ENCODE measurements at regions not wholly inside any gene's neighbourhood (a gene's known extent, or its start where the extent isn't known, plus 50 kb on each side); places are given as distances from the start of the nearest gene placed in this dataset.
"Not testable (repeated sequence)": the region's sequence is repeated elsewhere in the genome, so short reads cannot be mapped to it uniquely, and the experiment has no call there.

GRCh38 chr2:65604246-65604645 is 171.8 kb upstream of the SPRED2 start:
- BruUV-seq (replicated peaks), result no TSS peak
- Mint-ChIP-seq H3K36me3 (ENCODE audit: insufficient read depth, unreplicated experiment) (no peaks in the 10 kb centered on the region), H3K4me3 (ENCODE audit: unreplicated experiment) (no peak overlapping the region), H3K27me3 (ENCODE audit: insufficient read depth, unreplicated experiment) (no peaks in the 10 kb centered on the region), H3K27ac (ENCODE audit: low read depth, unreplicated experiment) (peak overlapping the region; percentile 12), H3K4me1 (ENCODE audit: insufficient read depth, unreplicated experiment) (peaks cover 14% of the 10 kb centered on the region), H3K9me3 (ENCODE audit: unreplicated experiment) (no peaks in the 10 kb centered on the region)
- POLR2A ChIA-PET, result interaction anchor here (0.9 to 1.5 kb wide), 4 partner anchors 8 to 237 kb away, joined by 3 to 5 read pairs (median 4); no protein-coding TSS in a partner anchor
- TF ChIP-seq CTCF (IDR thresholded peaks at IDR 0.05; ENCODE audit: unreplicated experiment), result no peak
- CTCF ChIA-PET, result interaction anchor here (0.8 to 1.0 kb wide), 2 partner anchors 31 to 37 kb away, joined by 3 read pairs; no protein-coding TSS in a partner anchor
- intact Hi-C loops (cut with micrococcal nuclease), result no loop called here
- peak; percentile 42 for DNase-seq (ENCODE audit: unreplicated experiment)

GRCh38 chr2:65602603-65603235 is 170.3 kb upstream of the SPRED2 start:
- intact Hi-C loops (cut with micrococcal nuclease), result no loop called here
- POLR2A ChIA-PET, result interaction anchor here (0.6 to 1.1 kb wide), 2 partner anchors 24 to 375 kb away, joined by 3 read pairs; partner anchors contain the start of gene ACTR2
- Mint-ChIP-seq H3K27ac (ENCODE audit: low read depth, unreplicated experiment) (no peak overlapping the region), H3K9me3 (ENCODE audit: unreplicated experiment) (no peaks in the 10 kb centered on the region), H3K4me3 (ENCODE audit: unreplicated experiment) (no peak overlapping the region), H3K27me3 (ENCODE audit: insufficient read depth, unreplicated experiment) (no peaks in the 10 kb centered on the region), H3K36me3 (ENCODE audit: insufficient read depth, unreplicated experiment) (no peaks in the 10 kb centered on the region), H3K4me1 (ENCODE audit: insufficient read depth, unreplicated experiment) (peaks cover 14% of the 10 kb centered on the region)
- no peak for DNase-seq (ENCODE audit: unreplicated experiment)
- CTCF ChIA-PET, result interaction anchor here (0.6 kb wide), 1 partner anchor 37 kb away, joined by 3 read pairs; no protein-coding TSS in a partner anchor
- no peak for TF ChIP-seq CTCF (IDR thresholded peaks at IDR 0.05; ENCODE audit: unreplicated experiment)
- BruUV-seq (replicated peaks), result no TSS peak

GRCh38 chr2:65600871-65601270 is 168.5 kb upstream of the SPRED2 start:
- H3K27me3 Mint-ChIP-seq (ENCODE audit: insufficient read depth, unreplicated experiment); H3K4me3 Mint-ChIP-seq (ENCODE audit: unreplicated experiment); H3K36me3 Mint-ChIP-seq (ENCODE audit: insufficient read depth, unreplicated experiment); H3K27ac Mint-ChIP-seq (ENCODE audit: low read depth, unreplicated experiment); CTCF ChIA-PET; POLR2A ChIA-PET; BruUV-seq (replicated peaks); H3K9me3 Mint-ChIP-seq (ENCODE audit: unreplicated experiment); intact Hi-C loops (cut with micrococcal nuclease); DNase-seq (ENCODE audit: unreplicated experiment): not testable (repeated sequence)
- H3K4me1 Mint-ChIP-seq (ENCODE audit: insufficient read depth, unreplicated experiment), result peaks cover 14% of the 10 kb centered on the region

DNA sequence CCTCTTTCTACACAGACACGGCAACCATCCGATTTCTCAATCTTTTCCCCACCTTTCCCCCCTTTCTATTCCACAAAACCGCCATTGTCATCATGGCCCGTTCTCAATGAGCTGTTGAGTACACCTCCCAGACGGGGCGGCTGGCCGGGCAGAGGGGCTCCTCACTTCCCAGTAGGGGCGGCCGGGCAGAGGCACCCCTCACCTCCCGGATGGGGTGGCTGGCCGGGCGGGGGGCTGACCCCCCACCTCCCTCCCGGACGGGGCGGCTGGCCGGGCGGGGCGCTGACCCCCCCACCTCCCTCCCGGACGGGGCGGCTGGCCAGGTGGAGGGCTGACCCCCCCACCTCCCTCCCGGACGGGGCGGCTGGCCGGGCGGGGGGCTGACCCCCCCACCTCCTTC is 168.0 kb upstream of the SPRED2 start:
- H3K36me3 Mint-ChIP-seq (ENCODE audit: insufficient read depth, unreplicated experiment); H3K9me3 Mint-ChIP-seq (ENCODE audit: unreplicated experiment); H3K4me3 Mint-ChIP-seq (ENCODE audit: unreplicated experiment); CTCF ChIA-PET; H3K27me3 Mint-ChIP-seq (ENCODE audit: insufficient read depth, unreplicated experiment); H3K27ac Mint-ChIP-seq (ENCODE audit: low read depth, unreplicated experiment); BruUV-seq (replicated peaks); POLR2A ChIA-PET; intact Hi-C loops (cut with micrococcal nuclease); DNase-seq (ENCODE audit: unreplicated experiment): not testable (repeated sequence)
- peaks cover 14% of the 10 kb centered on the region for H3K4me1 Mint-ChIP-seq (ENCODE audit: insufficient read depth, unreplicated experiment)

DNA sequence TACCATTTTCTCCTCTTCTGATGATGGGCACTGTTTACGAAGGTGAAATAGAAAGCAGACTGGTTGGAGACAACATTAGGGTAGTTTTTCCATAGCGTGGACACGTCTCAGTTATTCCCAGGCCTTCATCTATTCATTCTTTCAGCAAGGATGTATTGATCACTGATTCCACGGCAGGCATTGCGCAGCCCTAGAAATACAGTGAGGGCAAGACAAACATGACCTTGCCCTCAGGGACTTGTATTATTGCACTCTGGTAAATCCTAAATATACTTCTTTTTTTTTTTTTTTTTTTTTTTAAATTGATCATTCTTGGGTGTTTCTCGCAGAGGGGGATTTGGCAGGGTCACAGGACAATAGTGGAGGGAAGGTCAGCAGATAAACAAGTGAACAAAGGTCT is 167.3 kb upstream of the SPRED2 start:
- H3K27ac Mint-ChIP-seq (ENCODE audit: low read depth, unreplicated experiment), result no peak overlapping the region
- no TSS peak for BruUV-seq (replicated peaks)
- H3K4me3 Mint-ChIP-seq (ENCODE audit: unreplicated experiment), result no peak overlapping the region
- H3K27me3 Mint-ChIP-seq (ENCODE audit: insufficient read depth, unreplicated experiment), result no peaks in the 10 kb centered on the region
- CTCF ChIA-PET, result no interaction called here
- no peak for TF ChIP-seq CTCF (IDR thresholded peaks at IDR 0.05; ENCODE audit: unreplicated experiment)
- POLR2A ChIA-PET, result interaction anchor here (0.6 kb wide), 1 partner anchor 544 kb away, joined by 3 read pairs; the partner anchor contains the start of gene CEP68
- H3K36me3 Mint-ChIP-seq (ENCODE audit: insufficient read depth, unreplicated experiment), result no peaks in the 10 kb centered on the region
- peaks cover 12% of the 10 kb centered on the region for H3K4me1 Mint-ChIP-seq (ENCODE audit: insufficient read depth, unreplicated experiment)
- H3K9me3 Mint-ChIP-seq (ENCODE audit: unreplicated experiment), result no peaks in the 10 kb centered on the region
- no peak for DNase-seq (ENCODE audit: unreplicated experiment)
- intact Hi-C loops (cut with micrococcal nuclease), result no loop called here

Measured in MCF 10A (cell line).